IPS-20b (cell line): ENCODE measurements at regions not wholly inside any gene's neighbourhood (a gene's known extent, or its start where the extent isn't known, plus 50 kb on each side); places are given as distances from the start of the nearest gene placed in this dataset.

Experiments used
- H3K27ac ChIP-seq: one replicate; pipeline ENCODE4 v1.5.1; 2013; ENCODE audit warnings: low read length
- H3K27me3 ChIP-seq: 2 replicates; pipeline ENCODE4 v1.6.1; 2013; ENCODE audit warnings: mild to moderate bottlenecking, low read length, inconsistent platforms; ENCODE audit not compliant: insufficient read depth
- H3K36me3 ChIP-seq: 2 replicates; pipeline ENCODE4 v1.6.1; 2013; ENCODE audit warnings: low read depth, mild to moderate bottlenecking, inconsistent platforms, low read length, moderate library complexity; ENCODE audit not compliant: insufficient read depth
- H3K4me1 ChIP-seq: 2 replicates; pipeline ENCODE4 v1.6.1; 2013; ENCODE audit warnings: mild to moderate bottlenecking, control low read depth, inconsistent platforms, low read length, moderate library complexity; ENCODE audit not compliant: insufficient read depth
- H3K4me3 ChIP-seq: 2 replicates; pipeline ENCODE4 v1.5.1; 2013; ENCODE audit warnings: mild to moderate bottlenecking, low read length, inconsistent platforms
- H3K9ac ChIP-seq: 2 replicates; pipeline ENCODE4 v1.6.1; 2013; ENCODE audit warnings: low read depth, mild to moderate bottlenecking, inconsistent platforms, low read length, moderate library complexity
- H3K9me3 ChIP-seq: 2 replicates; pipeline ENCODE4 v1.6.1; 2013; ENCODE audit warnings: mild to moderate bottlenecking, low read depth, low read length, inconsistent platforms; ENCODE audit not compliant: insufficient read depth

- Histone ChIP-seq H3K9me3 (peaks cover 24% of the 10 kb centered on the region; the same call in 1 of the 2 replicates), H3K27ac (no peak overlapping the region), H3K9ac (no peak overlapping the region), H3K36me3 (no peaks in the 10 kb centered on the region), H3K27me3 (no peaks in the 10 kb centered on the region), H3K4me3 (no peak overlapping the region), H3K4me1 (no peaks in the 10 kb centered on the region)
Observed at GRCh38 chr3:127358641-127359040, 70.8 kb upstream of the PRR20G start.

- H3K9ac ChIP-seq, result no peak overlapping the region
- no peaks in the 10 kb centered on the region for H3K4me1 ChIP-seq
- no peaks in the 10 kb centered on the region for H3K27me3 ChIP-seq
- H3K9me3 ChIP-seq, result peaks cover 24% of the 10 kb centered on the region; the same call in 1 of the 2 replicates
- H3K4me3 ChIP-seq, result no peak overlapping the region
- no peaks in the 10 kb centered on the region for H3K36me3 ChIP-seq
- no peak overlapping the region for H3K27ac ChIP-seq
Observed at GRCh38 chr3:127356381-127356780, 68.5 kb upstream of the PRR20G start.

- H3K9me3 ChIP-seq, result peaks cover 24% of the 10 kb centered on the region; the same call in 1 of the 2 replicates
- no peak overlapping the region for H3K27ac ChIP-seq
- no peaks in the 10 kb centered on the region for H3K4me1 ChIP-seq
- H3K27me3 ChIP-seq, result no peaks in the 10 kb centered on the region
- no peak overlapping the region for H3K4me3 ChIP-seq
- H3K36me3 ChIP-seq, result no peaks in the 10 kb centered on the region
- no peak overlapping the region for H3K9ac ChIP-seq
Observed at GRCh38 chr3:127354761-127355160, 66.9 kb upstream of the PRR20G start.

GRCh38 chr3:127352612-127353011, 64.8 kb upstream of the PRR20G start:
- H3K4me3 ChIP-seq, result no peak overlapping the region
- H3K27ac ChIP-seq, result no peak overlapping the region
- no peak overlapping the region for H3K9ac ChIP-seq
- H3K36me3 ChIP-seq, result no peaks in the 10 kb centered on the region
- peaks cover 24% of the 10 kb centered on the region; the same call in 1 of the 2 replicates for H3K9me3 ChIP-seq
- no peaks in the 10 kb centered on the region for H3K4me1 ChIP-seq
- no peaks in the 10 kb centered on the region for H3K27me3 ChIP-seq

- Histone ChIP-seq H3K9ac (no peak overlapping the region), H3K27ac (no peak overlapping the region), H3K27me3 (no peaks in the 10 kb centered on the region), H3K9me3 (peaks cover 17% of the 10 kb centered on the region; the same call in 1 of the 2 replicates), H3K4me1 (no peaks in the 10 kb centered on the region), H3K4me3 (no peak overlapping the region), H3K36me3 (no peaks in the 10 kb centered on the region)
Observed at GRCh38 chr3:127351775-127352350, 64.0 kb upstream of the PRR20G start.

GRCh38 chr3:127351321-127351720, 63.5 kb upstream of the PRR20G start:
- no peaks in the 10 kb centered on the region for H3K27me3 ChIP-seq
- H3K4me1 ChIP-seq, result no peaks in the 10 kb centered on the region
- H3K4me3 ChIP-seq, result no peak overlapping the region
- H3K9ac ChIP-seq, result no peak overlapping the region
- H3K27ac ChIP-seq, result no peak overlapping the region
- H3K36me3 ChIP-seq, result no peaks in the 10 kb centered on the region
- H3K9me3 ChIP-seq, result peaks cover 11% of the 10 kb centered on the region; the same call in 1 of the 2 replicates

GRCh38 chr3:127350172-127351050, 62.6 kb upstream of the PRR20G start:
- Histone ChIP-seq H3K36me3 (no peaks in the 10 kb centered on the region), H3K27me3 (no peaks in the 10 kb centered on the region), H3K4me3 (no peak overlapping the region), H3K27ac (no peak overlapping the region), H3K9ac (no peak overlapping the region), H3K4me1 (no peaks in the 10 kb centered on the region), H3K9me3 (peaks cover 5% of the 10 kb centered on the region; the same call in 1 of the 2 replicates)

GRCh38 chr3:127349501-127350171, 61.8 kb upstream of the PRR20G start:
- no peaks in the 10 kb centered on the region for H3K36me3 ChIP-seq
- H3K27me3 ChIP-seq, result no peaks in the 10 kb centered on the region
- H3K4me1 ChIP-seq, result no peaks in the 10 kb centered on the region
- no peak overlapping the region for H3K4me3 ChIP-seq
- no peak overlapping the region for H3K27ac ChIP-seq
- H3K9me3 ChIP-seq, result no peaks in the 10 kb centered on the region; the same call in 1 of the 2 replicates
- H3K9ac ChIP-seq, result no peak overlapping the region

GRCh38 chr3:127342735-127343134, 54.9 kb upstream of the PRR20G start:
- no peak overlapping the region for H3K9ac ChIP-seq
- no peaks in the 10 kb centered on the region for H3K9me3 ChIP-seq
- peaks cover 20% of the 10 kb centered on the region for H3K27me3 ChIP-seq
- H3K4me3 ChIP-seq, result no peak overlapping the region
- no peaks in the 10 kb centered on the region for H3K36me3 ChIP-seq
- no peak overlapping the region for H3K27ac ChIP-seq
- no peaks in the 10 kb centered on the region for H3K4me1 ChIP-seq

GRCh38 chr3:127339928-127340861, 52.3 kb upstream of the PRR20G start:
- H3K4me1 ChIP-seq, result no peaks in the 10 kb centered on the region
- no peaks in the 10 kb centered on the region for H3K36me3 ChIP-seq
- no peak overlapping the region for H3K4me3 ChIP-seq
- no peak overlapping the region for H3K27ac ChIP-seq
- H3K27me3 ChIP-seq, result peaks cover 37% of the 10 kb centered on the region
- H3K9me3 ChIP-seq, result no peaks in the 10 kb centered on the region
- H3K9ac ChIP-seq, result no peak overlapping the region

- no peak overlapping the region for H3K27ac ChIP-seq
- peaks cover 37% of the 10 kb centered on the region for H3K27me3 ChIP-seq
- H3K4me3 ChIP-seq, result no peak overlapping the region
- no peaks in the 10 kb centered on the region for H3K4me1 ChIP-seq
- no peak overlapping the region for H3K9ac ChIP-seq
- H3K9me3 ChIP-seq, result peaks cover 6% of the 10 kb centered on the region; the same call in 1 of the 2 replicates
- H3K36me3 ChIP-seq, result no peaks in the 10 kb centered on the region
Observed at GRCh38 chr3:127339016-127339415, 51.2 kb upstream of the PRR20G start.
